CD4-positive, alpha-beta T cell (primary cell): ENCODE measurements at regions not wholly inside any gene's neighbourhood (a gene's known extent, or its start where the extent isn't known, plus 50 kb on each side); places are given as distances from the start of the nearest gene placed in this dataset.

Source experiments
- ATAC-seq: fragments of 200-7000 bp; cut with Tn5 transposase; one replicate; pipeline ENCODE4 v1.10.0; 2022; ENCODE audit warnings: mild to moderate bottlenecking; ENCODE audit not compliant: poor library complexity
- CTCF ChIA-PET: fragments of 350-600 bp; sonication (Branson Sonifier 250); formaldehyde crosslinking; loops from one replicate; lab custom pipeline; 2021; ENCODE audit warnings: antibody characterized with exemption, inconsistent platforms; lab: Charles Lee
- POLR2A ChIA-PET: fragments of 350-600 bp; sonication (Branson Sonifier 250); formaldehyde crosslinking; loops from one replicate; lab custom pipeline; 2021; ENCODE audit warnings: antibody characterized with exemption, inconsistent platforms; lab: Charles Lee
- DNase-seq, 14 experiments: peaks; one replicate each; pipeline ENCODE4 v3.0.0-alpha.2; 2013 to 2020; ENCODE audit warnings: mixed read lengths in 2 of 14
- H3K27ac ChIP-seq, 2 donors: one replicate each; pipeline versions ENCODE4 v1.5.1 to v1.7.0; 2013; ENCODE audit warnings: low read length in 2 of 2, low read depth in 1 of 2, mild to moderate bottlenecking in 1 of 2
- H3K27me3 ChIP-seq, 2 experiments: 1 replicate in 1 of 2; 2 replicates in 1 of 2; pipeline versions ENCODE4 v1.6.1 to v1.7.0; 2013; ENCODE audit warnings: low read length in 2 of 2, control low read depth in 1 of 2, mild to moderate bottlenecking in 1 of 2, moderate library complexity in 1 of 2; ENCODE audit not compliant: insufficient read depth in 2 of 2, control insufficient read depth in 1 of 2
- H3K36me3 ChIP-seq: one replicate; pipeline ENCODE4 v1.6.1; 2013; ENCODE audit warnings: low read length, control low read depth; ENCODE audit not compliant: insufficient read depth
- H3K4me1 ChIP-seq: one replicate; pipeline ENCODE4 v1.6.1; 2013; ENCODE audit warnings: low read length, control low read depth; ENCODE audit not compliant: insufficient read depth
- H3K4me3 ChIP-seq: one replicate; pipeline ENCODE4 v1.5.1; 2013; ENCODE audit warnings: mild to moderate bottlenecking, low read length, moderate library complexity
- H3K9me3 ChIP-seq, 2 experiments: 1 replicate in 1 of 2; 2 replicates in 1 of 2; pipeline versions ENCODE4 v1.6.1 to v1.7.0; 2013; ENCODE audit warnings: low read length in 2 of 2, mild to moderate bottlenecking in 2 of 2, control low read depth in 1 of 2, moderate library complexity in 1 of 2; ENCODE audit not compliant: control insufficient read depth in 1 of 2, insufficient read depth in 1 of 2
- H3K27ac Mint-ChIP-seq: one replicate; pipeline ENCODE4 v1.8.0; 2020; ENCODE audit warnings: mixed read lengths
- H3K27me3 Mint-ChIP-seq: one replicate; pipeline ENCODE4 v1.8.0; 2021; ENCODE audit warnings: mixed read lengths
- H3K36me3 Mint-ChIP-seq: one replicate; pipeline ENCODE4 v1.8.0; 2021; ENCODE audit warnings: low read depth, mixed read lengths
- H3K4me1 Mint-ChIP-seq: one replicate; pipeline ENCODE4 v1.8.0; 2021; ENCODE audit warnings: low read depth, mixed read lengths
- H3K4me3 Mint-ChIP-seq: one replicate; pipeline ENCODE4 v1.8.0; 2020; ENCODE audit warnings: mild to moderate bottlenecking, mixed read lengths
- H3K9me3 Mint-ChIP-seq: one replicate; pipeline ENCODE4 v1.8.0; 2020; ENCODE audit warnings: mixed read lengths
- CTCF ChIP-seq: fragments of 200-600 bp; IDR thresholded peaks from one replicate; pipeline ENCODE4 v1.8.0; 2022; ENCODE audit warnings: antibody characterized with exemption, mild to moderate bottlenecking
- intact Hi-C, 2 experiments: fragments of 100-400 bp; cut with DNase I in 1 of 2; cut with micrococcal nuclease in 1 of 2; formaldehyde crosslinking; loops; one replicate each; pipeline versions ENCODE4 v1.15.1 to v1.9.0; 2023 to 2025; cut with DNase I, micrococcal nuclease

GRCh38 chr12:81811778-81812125 lies 52.6 kb upstream of the PPFIA2 start:
- ChIA-PET CTCF (no interaction called here), POLR2A (no interaction called here)
- no peak overlapping the region for H3K27ac Mint-ChIP-seq
- ATAC-seq (no peak), DNase-seq (no peak)
- no peaks in the 10 kb centered on the region for H3K36me3 ChIP-seq
- intact Hi-C loops, result no loop called here
- no peak overlapping the region for H3K4me3 ChIP-seq
- H3K4me3 Mint-ChIP-seq, result no peak overlapping the region
- H3K36me3 Mint-ChIP-seq, result no peaks in the 10 kb centered on the region
- H3K27me3 Mint-ChIP-seq, result no peaks in the 10 kb centered on the region
- H3K27ac ChIP-seq, result no peak overlapping the region
- H3K27me3 ChIP-seq, result no peaks in the 10 kb centered on the region
- peaks cover 3% of the 10 kb centered on the region for H3K4me1 ChIP-seq
- peaks cover 8% of the 10 kb centered on the region for H3K4me1 Mint-ChIP-seq
- TF ChIP-seq CTCF, result no peak
- peaks cover 0 to 7% of the 10 kb centered on the region in 2 experiments for H3K9me3 ChIP-seq
- H3K9me3 Mint-ChIP-seq, result no peaks in the 10 kb centered on the region

- Histone ChIP-seq H3K27ac (no peak overlapping the region), H3K27me3 (no peaks in the 10 kb centered on the region), H3K9me3 (peaks cover 0 to 7% of the 10 kb centered on the region in 2 experiments), H3K4me1 (peaks cover 3% of the 10 kb centered on the region), H3K4me3 (no peak overlapping the region), H3K36me3 (no peaks in the 10 kb centered on the region)
- no peak for ATAC-seq
- no peak for TF ChIP-seq CTCF
- peak in 2 of 14 experiments; percentile 8 to 13 for DNase-seq
- ChIA-PET POLR2A (interaction anchor here (0.6 kb wide), 1 partner anchor 263 kb away, joined by 3 read pairs; no protein-coding TSS in a partner anchor), CTCF (no interaction called here)
- no peaks in the 10 kb centered on the region for H3K36me3 Mint-ChIP-seq
- H3K27ac Mint-ChIP-seq, result no peak overlapping the region
- no peaks in the 10 kb centered on the region for H3K27me3 Mint-ChIP-seq
- H3K4me1 Mint-ChIP-seq, result peaks cover 8% of the 10 kb centered on the region
- no peak overlapping the region for H3K4me3 Mint-ChIP-seq
- no peaks in the 10 kb centered on the region for H3K9me3 Mint-ChIP-seq
- intact Hi-C loops, result no loop called here
Observed at GRCh38 chr12:81811061-81811777, 52.1 kb upstream of the PPFIA2 start.

- Histone ChIP-seq H3K27ac (no peak overlapping the region), H3K4me1 (peaks cover 3% of the 10 kb centered on the region), H3K9me3 (peaks cover 0 to 7% of the 10 kb centered on the region in 2 experiments), H3K4me3 (no peak overlapping the region), H3K27me3 (no peaks in the 10 kb centered on the region), H3K36me3 (no peaks in the 10 kb centered on the region)
- ATAC-seq, result no peak
- Mint-ChIP-seq H3K9me3 (no peaks in the 10 kb centered on the region), H3K36me3 (no peaks in the 10 kb centered on the region), H3K4me1 (peaks cover 8% of the 10 kb centered on the region), H3K27me3 (no peaks in the 10 kb centered on the region), H3K27ac (no peak overlapping the region), H3K4me3 (no peak overlapping the region)
- no peak for TF ChIP-seq CTCF
- POLR2A ChIA-PET, result no interaction called here
- intact Hi-C loops, result no loop called here
- peak in 3 of 14 experiments; percentile 0 to 29 (median 11) for DNase-seq
- CTCF ChIA-PET, result no interaction called here
Observed at GRCh38 chr12:81809829-81810595, 50.9 kb upstream of the PPFIA2 start.
